NB4 (cell line): ENCODE measurements at regions not wholly inside any gene's neighbourhood (a gene's known extent, or its start where the extent isn't known, plus 50 kb on each side); places are given as distances from the start of the nearest gene placed in this dataset.

Experiments used
- DNase-seq: peaks from one replicate; pipeline ENCODE4 v3.0.0; 2010; ENCODE audit warnings: low read depth
- H3K4me3 ChIP-seq: one replicate; pipeline ENCODE4 v1.5.1; 2011; ENCODE audit warnings: mild to moderate bottlenecking, low read depth, low read length, moderate library complexity
- CTCF ChIP-seq: IDR thresholded peaks from one replicate; pipeline ENCODE4 v1.5.1; 2012; ENCODE audit warnings: low read depth, low read length
- MAX ChIP-seq: IDR thresholded peaks from 2 replicates; pipeline ENCODE4 v1.6.1; 2011; ENCODE audit warnings: low read depth, low read length
- MYC ChIP-seq: IDR thresholded peaks from 2 replicates; pipeline ENCODE4 v1.6.1; 2011; ENCODE audit warnings: low read depth, low read length
- POLR2A ChIP-seq: IDR thresholded peaks from 2 replicates; pipeline ENCODE4 v1.6.1; 2011; ENCODE audit warnings: mild to moderate bottlenecking; ENCODE audit not compliant: insufficient read length; ENCODE audit errors: extremely low read depth

GRCh38 chr1:5341471-5341870, 650.8 kb downstream of the NPHP4 start:
- H3K4me3 ChIP-seq = no peak overlapping the region

GRCh38 chr1:5340560-5341130, 651.6 kb downstream of the NPHP4 start:
- no peak for DNase-seq
- H3K4me3 ChIP-seq = no peak overlapping the region
- TF ChIP-seq MYC = no peak
- no peak for TF ChIP-seq MAX
- no peak for TF ChIP-seq CTCF
- TF ChIP-seq POLR2A = no peak

More at GRCh38 chr1:5341471-5341870, 650.8 kb downstream of the NPHP4 start:
- no peak for DNase-seq
- TF ChIP-seq MAX = no peak
- TF ChIP-seq POLR2A = no peak
- TF ChIP-seq CTCF = no peak
- TF ChIP-seq MYC = no peak

- no peak overlapping the region for H3K4me3 ChIP-seq
- DNase-seq = no peak
- TF ChIP-seq MYC = no peak
- TF ChIP-seq POLR2A = no peak
- TF ChIP-seq MAX = no peak
- no peak for TF ChIP-seq CTCF
These were observed 653.8 kb downstream of the NPHP4 start for GRCh38 chr1:5338466-5338865.

GRCh38 chr1:5333291-5333690, 658.9 kb downstream of the NPHP4 start:
- no peak for DNase-seq
- no peak overlapping the region for H3K4me3 ChIP-seq
- TF ChIP-seq MAX = no peak
- TF ChIP-seq POLR2A = no peak
- no peak for TF ChIP-seq CTCF
- TF ChIP-seq MYC = no peak

- no peak for DNase-seq
- TF ChIP-seq CTCF (no peak), POLR2A (no peak), MYC (no peak), MAX (no peak)
- H3K4me3 ChIP-seq = no peak overlapping the region
These were observed 661.1 kb downstream of the NPHP4 start for GRCh38 chr1:5331101-5331500.

GRCh38 chr1:5329068-5329739, 663.0 kb downstream of the NPHP4 start:
- no peak for DNase-seq
- no peak for TF ChIP-seq POLR2A
- no peak for TF ChIP-seq MAX
- no peak for TF ChIP-seq MYC
- no peak for TF ChIP-seq CTCF
- no peak overlapping the region for H3K4me3 ChIP-seq
